ENCODE measurements at regions not wholly inside any gene's neighbourhood (a gene's known extent, or its start where the extent isn't known, plus 50 kb on each side); places are given as distances from the start of the nearest gene placed in this dataset.

DNA sequence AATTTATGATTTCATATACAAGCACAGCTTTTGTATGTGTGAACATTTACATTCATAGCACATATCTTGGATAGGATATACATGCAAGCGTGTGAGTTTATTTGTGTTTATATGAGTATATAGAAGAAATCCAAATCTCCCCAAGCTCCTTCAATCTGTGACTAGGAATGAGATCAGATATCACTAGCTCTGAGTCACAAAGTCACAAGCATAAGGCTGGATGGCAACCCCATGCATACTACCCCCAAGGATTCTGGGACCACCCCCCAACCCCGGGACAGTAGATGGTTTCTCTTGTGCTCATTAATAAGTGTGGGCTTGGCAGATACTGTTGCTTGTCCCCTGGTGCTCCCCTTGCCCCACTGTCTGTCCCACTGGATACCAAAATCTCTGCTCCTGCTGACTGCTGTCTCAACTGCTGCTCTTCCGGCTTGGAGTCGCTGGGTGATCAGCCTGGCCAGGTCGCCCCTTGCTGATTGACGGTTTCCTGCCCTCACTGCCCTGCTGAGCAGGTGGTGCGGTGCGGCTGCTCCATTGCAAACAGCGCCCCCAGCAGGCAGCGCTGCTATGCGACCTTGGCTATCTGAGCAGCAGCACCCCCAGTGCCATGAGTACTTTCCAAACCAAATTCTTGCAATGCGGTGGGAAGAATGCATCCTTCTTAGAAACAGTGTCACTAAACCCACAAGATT, 279.4 kb downstream of the CD83 start:
- Histone ChIP-seq H3K4me1 (ENCODE audit: control insufficient read depth in 5 of 5, insufficient read depth in 5 of 5, low read length in 5 of 5) (peaks cover 0 to 5% (median 4%) of the 10 kb centered on the region in 5 donors), H3K9me3 (ENCODE audit: control insufficient read depth in 4 of 4, insufficient read depth in 3 of 4, low read length in 3 of 4) (peaks cover 0 to 3% (median 0%) of the 10 kb centered on the region in 4 donors), H3K4me3 (no peak overlapping the region), H3K36me3 (ENCODE audit: control insufficient read depth in 4 of 4, insufficient read depth in 4 of 4, low read length in 4 of 4) (no peaks in the 10 kb centered on the region), H3K9ac (ENCODE audit: insufficient read depth in 1 of 2, low read length in 2 of 2) (no peak overlapping the region), H3K27ac (ENCODE audit: low read depth in 1 of 2, low read length in 1 of 2) (no peak overlapping the region), H3K27me3 (ENCODE audit: control insufficient read depth in 3 of 3, insufficient read depth in 3 of 3, low read length in 2 of 3) (no peaks in the 10 kb centered on the region)
- TF ChIP-seq, protein P1, sequence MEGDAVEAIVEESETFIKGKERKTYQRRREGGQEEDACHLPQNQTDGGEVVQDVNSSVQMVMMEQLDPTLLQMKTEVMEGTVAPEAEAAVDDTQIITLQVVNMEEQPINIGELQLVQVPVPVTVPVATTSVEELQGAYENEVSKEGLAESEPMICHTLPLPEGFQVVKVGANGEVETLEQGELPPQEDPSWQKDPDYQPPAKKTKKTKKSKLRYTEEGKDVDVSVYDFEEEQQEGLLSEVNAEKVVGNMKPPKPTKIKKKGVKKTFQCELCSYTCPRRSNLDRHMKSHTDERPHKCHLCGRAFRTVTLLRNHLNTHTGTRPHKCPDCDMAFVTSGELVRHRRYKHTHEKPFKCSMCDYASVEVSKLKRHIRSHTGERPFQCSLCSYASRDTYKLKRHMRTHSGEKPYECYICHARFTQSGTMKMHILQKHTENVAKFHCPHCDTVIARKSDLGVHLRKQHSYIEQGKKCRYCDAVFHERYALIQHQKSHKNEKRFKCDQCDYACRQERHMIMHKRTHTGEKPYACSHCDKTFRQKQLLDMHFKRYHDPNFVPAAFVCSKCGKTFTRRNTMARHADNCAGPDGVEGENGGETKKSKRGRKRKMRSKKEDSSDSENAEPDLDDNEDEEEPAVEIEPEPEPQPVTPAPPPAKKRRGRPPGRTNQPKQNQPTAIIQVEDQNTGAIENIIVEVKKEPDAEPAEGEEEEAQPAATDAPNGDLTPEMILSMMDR (IDR thresholded peaks at IDR 0.05; ENCODE audit: control extremely low read depth, extremely low read depth), result no peak
- 33 to 38% methylated on average over 12 of the region's 12 CpGs for WGBS, 2 donors
- DNase-seq (peak in 2 of 3 donors; percentile 17 to 31), ATAC-seq (ENCODE audit: insufficient read depth, low FRiP score) (no peak)

DNA sequence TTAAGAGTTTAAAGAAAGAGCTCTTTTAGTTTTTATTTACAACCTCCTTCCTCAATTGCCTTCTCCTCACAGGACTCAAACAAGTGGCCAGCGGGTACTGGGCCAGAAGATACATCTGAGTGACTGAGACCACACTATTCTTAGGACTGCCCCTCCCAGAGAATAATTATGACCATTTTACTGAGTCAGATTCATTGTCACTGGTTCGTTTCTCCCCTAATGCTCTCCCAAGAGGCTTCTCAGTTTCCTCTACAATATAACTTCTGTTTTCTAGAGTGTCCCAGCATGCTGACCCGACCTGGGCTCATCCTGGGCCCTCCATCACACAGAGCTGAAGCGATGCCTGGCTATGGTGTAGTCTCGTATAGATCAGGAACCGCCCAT, 279.9 kb downstream of the CD83 start:
- ATAC-seq (ENCODE audit: insufficient read depth, low FRiP score), result no peak
- WGBS, 2 donors, result 81 to 85% methylated on average over 6 of the region's 6 CpGs

DNA sequence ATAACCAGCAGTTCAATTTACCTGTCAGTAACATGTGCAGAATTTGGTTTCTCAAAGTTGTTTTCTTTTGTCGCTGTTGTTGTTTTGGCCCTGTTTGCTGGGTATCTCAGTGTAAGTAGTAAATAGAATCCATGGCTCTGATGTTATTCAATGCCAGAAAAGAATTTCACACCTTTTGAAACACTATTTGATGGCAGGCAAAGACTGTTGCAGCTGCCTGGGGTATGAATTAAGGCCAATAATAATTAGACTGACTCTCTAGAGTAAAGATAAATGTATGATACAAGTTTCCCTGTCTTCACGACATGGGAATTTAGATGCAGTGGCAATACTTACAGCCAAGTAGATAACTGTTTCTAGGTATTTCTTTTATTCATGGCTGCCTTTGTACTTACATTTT, 281.4 kb downstream of the CD83 start:
- ATAC-seq (ENCODE audit: insufficient read depth, low FRiP score), result no peak
- H3K4me1 ChIP-seq (ENCODE audit: control insufficient read depth in 5 of 5, insufficient read depth in 5 of 5, low read length in 5 of 5), result peaks cover 0 to 5% (median 4%) of the 10 kb centered on the region in 5 donors
- no peak for DNase-seq
- WGBS, 2 donors, result 85 to 93% methylated on average over 2 of the region's 2 CpGs
- no peak overlapping the region for H3K4me3 ChIP-seq
- TF ChIP-seq, protein P1 (IDR thresholded peaks at IDR 0.05; ENCODE audit: control extremely low read depth, extremely low read depth), result no peak
- H3K36me3 ChIP-seq (ENCODE audit: control insufficient read depth in 4 of 4, insufficient read depth in 4 of 4, low read length in 4 of 4), result no peaks in the 10 kb centered on the region
- H3K9ac ChIP-seq (ENCODE audit: insufficient read depth in 1 of 2, low read length in 2 of 2), result no peak overlapping the region
- no peaks in the 10 kb centered on the region for H3K27me3 ChIP-seq (ENCODE audit: control insufficient read depth in 3 of 3, insufficient read depth in 3 of 3, low read length in 2 of 3)
- no peak overlapping the region for H3K27ac ChIP-seq (ENCODE audit: low read depth in 1 of 2, low read length in 1 of 2)
- peaks cover 0 to 3% (median 0%) of the 10 kb centered on the region in 4 donors for H3K9me3 ChIP-seq (ENCODE audit: control insufficient read depth in 4 of 4, insufficient read depth in 3 of 4, low read length in 3 of 4)

More for the DNA sequence above, 279.9 kb downstream of the CD83 start:
- no peak for DNase-seq
- Histone ChIP-seq H3K4me1 (ENCODE audit: control insufficient read depth in 5 of 5, insufficient read depth in 5 of 5, low read length in 5 of 5) (peaks cover 0 to 5% (median 4%) of the 10 kb centered on the region in 5 donors), H3K9ac (ENCODE audit: insufficient read depth in 1 of 2, low read length in 2 of 2) (no peak overlapping the region), H3K4me3 (no peak overlapping the region), H3K36me3 (ENCODE audit: control insufficient read depth in 4 of 4, insufficient read depth in 4 of 4, low read length in 4 of 4) (no peaks in the 10 kb centered on the region), H3K27me3 (ENCODE audit: control insufficient read depth in 3 of 3, insufficient read depth in 3 of 3, low read length in 2 of 3) (no peaks in the 10 kb centered on the region), H3K27ac (ENCODE audit: low read depth in 1 of 2, low read length in 1 of 2) (no peak overlapping the region), H3K9me3 (ENCODE audit: control insufficient read depth in 4 of 4, insufficient read depth in 3 of 4, low read length in 3 of 4) (peaks cover 0 to 3% (median 0%) of the 10 kb centered on the region in 4 donors)
- TF ChIP-seq, protein P1 (IDR thresholded peaks at IDR 0.05; ENCODE audit: control extremely low read depth, extremely low read depth), result no peak
